H1 (cell line): ENCODE measurements at regions not wholly inside any gene's neighbourhood (a gene's known extent, or its start where the extent isn't known, plus 50 kb on each side); places are given as distances from the start of the nearest gene placed in this dataset.

ENCODE experiments used
- CTCF ChIA-PET: fragments of 300-600 bp; sonication (Branson Sonifier 250); formaldehyde crosslinking; loops from one replicate; lab custom pipeline; 2021; ENCODE audit not compliant: partially characterized antibody; lab: Charles Lee
- POLR2A ChIA-PET: fragments of 300-600 bp; sonication (Branson Sonifier 250); formaldehyde crosslinking; loops from one replicate; lab custom pipeline; 2021; ENCODE audit warnings: inconsistent platforms; ENCODE audit not compliant: partially characterized antibody; lab: Charles Lee
- DNase-seq, 2 experiments: peaks; one replicate each; pipeline versions ENCODE4 v3.0.0 to v3.0.0-alpha.2; 2010 to 2022; ENCODE audit warnings: low spot score in 2 of 2, low read depth in 1 of 2, mixed read lengths in 1 of 2
- FAIRE-seq: peaks from 2 replicates; lab custom pipeline; 2011; peaks lifted over from hg19 to GRCh38; lab: Jason Lieb, UNC
- H2AFZ ChIP-seq: 2 replicates; pipeline ENCODE4 v1.8.1; 2012; ENCODE audit warnings: low read length, inconsistent platforms
- H2AK5ac ChIP-seq: 2 replicates; pipeline ENCODE4 v1.6.1; 2013; ENCODE audit warnings: low read depth, low read length
- H2BK120ac ChIP-seq: replicated peaks from 2 replicates; pipeline ENCODE3; 2013; ENCODE audit warnings: low read depth, low read length, inconsistent platforms
- H2BK12ac ChIP-seq: 2 replicates; pipeline ENCODE4 v1.6.1; 2013; ENCODE audit warnings: low read depth, low read length
- H2BK15ac ChIP-seq: 2 replicates; pipeline ENCODE4 v1.6.1; 2013; ENCODE audit warnings: low read length
- H2BK20ac ChIP-seq: 2 replicates; pipeline ENCODE4 v1.6.1; 2013; ENCODE audit warnings: low read length
- H2BK5ac ChIP-seq: 2 replicates; pipeline ENCODE4 v1.6.1; 2013; ENCODE audit warnings: low read depth, low read length
- H3K14ac ChIP-seq: 2 replicates; pipeline ENCODE4 v1.6.1; 2013; ENCODE audit warnings: inconsistent platforms; ENCODE audit not compliant: insufficient read length
- H3K18ac ChIP-seq: 2 replicates; pipeline ENCODE4 v1.6.1; 2013; ENCODE audit warnings: low read length; ENCODE audit errors: extremely low read depth
- H3K23ac ChIP-seq: 2 replicates; pipeline ENCODE4 v1.6.1; 2013; ENCODE audit warnings: inconsistent platforms; ENCODE audit not compliant: insufficient read length
- H3K23me2 ChIP-seq: 2 replicates; pipeline ENCODE4 v1.6.1; 2013; ENCODE audit warnings: low read depth, low read length
- H3K27ac ChIP-seq: 2 replicates; pipeline ENCODE4 v1.6.1; 2011; ENCODE audit warnings: low read depth, low read length, inconsistent platforms
- H3K27me3 ChIP-seq, 4 experiments: replicated peaks in 1 of 4; 1 replicate in 1 of 4; 2 replicates in 3 of 4; pipeline versions ENCODE4 v1.6.1 to v1.8.1; 2011 to 2013; ENCODE audit warnings: low read length in 3 of 4, mild to moderate bottlenecking in 3 of 4, inconsistent platforms in 2 of 4, mixed read lengths in 2 of 4, moderate library complexity in 1 of 4; ENCODE audit not compliant: control insufficient read depth in 3 of 4, insufficient read depth in 3 of 4; ENCODE audit errors: extremely low read depth in 1 of 4
- H3K36me3 ChIP-seq, 4 experiments: 2 replicates each; pipeline versions ENCODE4 v1.6.1 to v1.8.1; 2011 to 2013; ENCODE audit warnings: mild to moderate bottlenecking in 4 of 4, low read length in 3 of 4, moderate library complexity in 2 of 4, control low read depth in 1 of 4, inconsistent platforms in 1 of 4; ENCODE audit not compliant: insufficient read depth in 4 of 4, control insufficient read depth in 2 of 4
- H3K4ac ChIP-seq: replicated peaks from 2 replicates; pipeline ENCODE3; 2013; ENCODE audit warnings: low read length, low read depth, mixed read lengths, inconsistent platforms; ENCODE audit not compliant: insufficient read length
- H3K4me1 ChIP-seq, 4 experiments: replicated peaks in 1 of 4; 1 replicate in 1 of 4; 2 replicates in 3 of 4; pipeline versions ENCODE4 v1.6.1 to v1.8.1; 2011 to 2013; ENCODE audit warnings: low read length in 3 of 4, inconsistent platforms in 2 of 4, mixed read lengths in 1 of 4; ENCODE audit not compliant: insufficient read depth in 4 of 4, control insufficient read depth in 3 of 4
- H3K4me2 ChIP-seq, 2 experiments: 2 replicates each; pipeline versions ENCODE4 v1.6.1 to v1.8.1; 2011 to 2013; ENCODE audit warnings: low read depth in 2 of 2, low read length in 2 of 2, control low read depth in 1 of 2, inconsistent platforms in 1 of 2, mild to moderate bottlenecking in 1 of 2; ENCODE audit not compliant: insufficient read depth in 1 of 2
- H3K4me3 ChIP-seq, 4 experiments: fragments of 200-600, 300-600 bp in 1 of 4; sonication (generic), shearing (Covaris generic), sonication (Bioruptor Twin) in 1 of 4; 2 replicates each; pipeline versions ENCODE4 v1.5.1 to v1.8.1; 2011 to 2016; ENCODE audit warnings: low read length in 4 of 4, low read depth in 3 of 4, control low read depth in 2 of 4, inconsistent platforms in 2 of 4, mild to moderate bottlenecking in 2 of 4, mixed read lengths in 1 of 4, moderate library complexity in 1 of 4; ENCODE audit not compliant: insufficient read depth in 2 of 4; ENCODE audit errors: extremely low read depth in 1 of 4
- H3K56ac ChIP-seq: replicated peaks from 2 replicates; pipeline ENCODE3; 2013; ENCODE audit warnings: low read depth, mild to moderate bottlenecking, mixed read lengths, low read length, inconsistent platforms; ENCODE audit not compliant: insufficient read length
- H3K79me1 ChIP-seq: 2 replicates; pipeline ENCODE4 v1.6.1; 2013; ENCODE audit warnings: low read depth, low read length, control low read depth
- H3K79me2 ChIP-seq, 2 experiments: 2 replicates each; pipeline versions ENCODE4 v1.6.1 to v1.8.1; 2012 to 2013; ENCODE audit warnings: low read length in 2 of 2, mild to moderate bottlenecking in 2 of 2, inconsistent platforms in 1 of 2; ENCODE audit not compliant: insufficient read depth in 2 of 2, control insufficient read depth in 1 of 2
- H3K9ac ChIP-seq, 4 experiments: replicated peaks in 1 of 4; 1 replicate in 1 of 4; 2 replicates in 3 of 4; pipeline versions ENCODE4 v1.6.1 to v1.8.1; 2011 to 2013; ENCODE audit warnings: low read depth in 3 of 4, low read length in 3 of 4, control low read depth in 2 of 4, mild to moderate bottlenecking in 2 of 4, moderate library complexity in 2 of 4, inconsistent platforms in 1 of 4; ENCODE audit errors: extremely low read depth in 1 of 4
- H3K9me3 ChIP-seq, 2 experiments: 2 replicates each; pipeline versions ENCODE4 v1.6.1 to v1.8.1; 2012 to 2013; ENCODE audit warnings: mild to moderate bottlenecking in 2 of 2, moderate library complexity in 2 of 2, control low read depth in 1 of 2, inconsistent platforms in 1 of 2, low read depth in 1 of 2, low read length in 1 of 2, mixed read lengths in 1 of 2; ENCODE audit not compliant: insufficient read depth in 2 of 2
- H4K20me1 ChIP-seq, 2 experiments: replicated peaks in 1 of 2; 2 replicates each; pipeline versions ENCODE3 to v1.8.1; 2011 to 2013; ENCODE audit warnings: inconsistent platforms in 2 of 2, low read length in 2 of 2, mild to moderate bottlenecking in 1 of 2; ENCODE audit not compliant: insufficient read depth in 2 of 2, control insufficient read depth in 1 of 2
- H4K5ac ChIP-seq: 2 replicates; pipeline ENCODE4 v1.6.1; 2013; ENCODE audit warnings: low read length, low read depth, mixed read lengths, inconsistent platforms; ENCODE audit not compliant: insufficient read length
- H4K8ac ChIP-seq: 2 replicates; pipeline ENCODE4 v1.8.0; 2013; ENCODE audit warnings: mild to moderate bottlenecking, moderate library complexity, low read length, inconsistent platforms; ENCODE audit not compliant: insufficient read depth; ENCODE audit errors: extremely low read depth
- H4K91ac ChIP-seq: replicated peaks from 2 replicates; pipeline ENCODE3; 2013; ENCODE audit warnings: low read length, mixed read lengths, inconsistent platforms; ENCODE audit not compliant: insufficient read length
- BCL11A ChIP-seq, 2 experiments: IDR thresholded peaks; one replicate each; pipeline ENCODE4 v1.6.1; 2011; ENCODE audit warnings: low read depth in 2 of 2, low read length in 2 of 2, mild to moderate bottlenecking in 2 of 2
- CBX8 ChIP-seq: fragments of 300-800, 300-1000 bp; sonication (generic); IDR thresholded peaks from 2 replicates; pipeline ENCODE4 v1.7.1; 2016; ENCODE audit warnings: low read depth, low read length, borderline replicate concordance
- CEBPB ChIP-seq: IDR thresholded peaks from 2 replicates; pipeline ENCODE4 v1.6.1; 2012; ENCODE audit warnings: low read depth, low read length
- E2F6 ChIP-seq: IDR thresholded peaks from 2 replicates; pipeline ENCODE4 v1.6.1; 2012; ENCODE audit warnings: inconsistent platforms
- EP300 ChIP-seq, 2 experiments: IDR thresholded peaks; 1 replicate in 1 of 2; 2 replicates in 1 of 2; pipeline ENCODE4 v1.6.1; 2011 to 2012; ENCODE audit warnings: low read depth in 2 of 2, low read length in 2 of 2, mild to moderate bottlenecking in 2 of 2, borderline replicate concordance in 1 of 2, inconsistent platforms in 1 of 2, moderate library complexity in 1 of 2
- FOSL1 ChIP-seq: IDR thresholded peaks from 2 replicates; pipeline ENCODE4 v1.6.1; 2011; ENCODE audit warnings: mild to moderate bottlenecking, low read depth, low read length, moderate library complexity; ENCODE audit not compliant: insufficient read depth
- HDAC6 ChIP-seq: IDR thresholded peaks from one replicate; pipeline ENCODE4 v1.7.1; 2012; ENCODE audit warnings: low read depth, mild to moderate bottlenecking, inconsistent platforms, low read length, moderate library complexity
- POLR2AphosphoS5 ChIP-seq: IDR thresholded peaks from 2 replicates; pipeline ENCODE4 v1.6.1; 2011; ENCODE audit warnings: low read depth, low read length
- SIN3A ChIP-seq, 2 experiments: IDR thresholded peaks in 1 of 2; conservative IDR thresholded peaks in 1 of 2; 2 replicates each; pipeline ENCODE4 v1.6.1; 2011 to 2012; ENCODE audit warnings: low read length in 2 of 2, improper control_type of control experiment in 1 of 2, low read depth in 1 of 2, mild to moderate bottlenecking in 1 of 2
- SIRT6 ChIP-seq: IDR thresholded peaks from one replicate; pipeline ENCODE4 v1.7.1; 2012; ENCODE audit warnings: low read length, inconsistent platforms
- TAF7 ChIP-seq: optimal IDR thresholded peaks from 2 replicates; pipeline ENCODE3; 2011; ENCODE audit warnings: low read depth, mild to moderate bottlenecking, inconsistent platforms, low read length, moderate library complexity, borderline replicate concordance
- WGBS, 2 experiments: shearing (Covaris generic) in 1 of 2; methylation state at CpG; one replicate each; pipeline versions ENCODE4 v1.1.6 to v1.1.7; 2013 to 2015; ENCODE audit warnings: low lambda C conversion rate in 2 of 2, mixed read lengths in 2 of 2, inconsistent platforms in 1 of 2, low coverage in 1 of 2, missing lambda C conversion rate in 1 of 2; ENCODE audit not compliant: insufficient replicate concordance in 2 of 2, insufficient coverage in 1 of 2, insufficient read length in 1 of 2; ENCODE audit errors: extremely low coverage in 1 of 2, missing lambda C conversion rate in 1 of 2; 5-methylcytosine and 5-hydroxymethylcytosine counted together
- TF ChIP-seq, protein P1 (sequence below): IDR thresholded peaks from 2 replicates; pipeline ENCODE4 v1.6.1; 2012; ENCODE audit warnings: low read length, inconsistent platforms

- no peak overlapping the region for H3K9ac ChIP-seq
- no peaks in the 10 kb centered on the region for H3K27me3 ChIP-seq
- peaks cover 0 to 3% (median 0%) of the 10 kb centered on the region in 4 experiments; a peak in 1 of 7 replicates for H3K4me1 ChIP-seq
- no peak overlapping the region for H3K56ac ChIP-seq
- no peaks in the 10 kb centered on the region for H3K36me3 ChIP-seq
- no peaks in the 10 kb centered on the region for H3K9me3 ChIP-seq
- H2BK20ac ChIP-seq: no peak overlapping the region
- H3K14ac ChIP-seq: no peak overlapping the region
- H4K20me1 ChIP-seq: no peaks in the 10 kb centered on the region
- no peak overlapping the region for H2AK5ac ChIP-seq
- H3K23ac ChIP-seq: no peak overlapping the region
- H3K79me1 ChIP-seq: no peaks in the 10 kb centered on the region
- no peak overlapping the region for H2BK15ac ChIP-seq
- no peak for DNase-seq
- POLR2A ChIA-PET: no interaction called here
- H3K27ac ChIP-seq: no peak overlapping the region
- CTCF ChIA-PET: interaction anchor here (1.0 kb wide), 1 partner anchor 19 kb away, joined by 3 read pairs; no protein-coding TSS in a partner anchor
- WGBS, 2 experiments: 85% methylated on average over 1 of the region's 1 CpG; no CpG with 5 or more reads in 1 of the 2 experiments
- H3K23me2 ChIP-seq: no peaks in the 10 kb centered on the region
- H3K4me3 ChIP-seq: no peak overlapping the region
- no peak overlapping the region for H4K91ac ChIP-seq
- no peak overlapping the region for H3K4me2 ChIP-seq
- no peak overlapping the region for H4K8ac ChIP-seq
- no peak overlapping the region for H2AFZ ChIP-seq
- FAIRE-seq: no peak
- no peak overlapping the region for H2BK120ac ChIP-seq
- no peak overlapping the region for H2BK12ac ChIP-seq
- H4K5ac ChIP-seq: no peak overlapping the region
- H3K18ac ChIP-seq: no peak overlapping the region
- H3K4ac ChIP-seq: no peak overlapping the region
- no peaks in the 10 kb centered on the region for H3K79me2 ChIP-seq
- no peak overlapping the region for H2BK5ac ChIP-seq
- no peak for TF ChIP-seq SIRT6
- no peak for TF ChIP-seq CEBPB
- no peak for TF ChIP-seq E2F6
- TF ChIP-seq FOSL1: no peak
- TF ChIP-seq HDAC6: no peak
- no peak for TF ChIP-seq TAF7
- TF ChIP-seq BCL11A (IDR thresholded peaks at IDR 0.05; ENCODE audit: low read depth in 2 of 2, low read length in 2 of 2): no peak
- no peak for TF ChIP-seq EP300 (IDR thresholded peaks at IDR 0.05; ENCODE audit: borderline replicate concordance in 1 of 2, low read depth in 2 of 2, low read length in 2 of 2)
- TF ChIP-seq CBX8: no peak
- TF ChIP-seq SIN3A (conservative IDR thresholded peaks at IDR 0.05 in 1 of 2, IDR thresholded peaks at IDR 0.05 in 1 of 2; ENCODE audit: low read depth in 1 of 2, low read length in 2 of 2): no peak
- TF ChIP-seq, protein P1, sequence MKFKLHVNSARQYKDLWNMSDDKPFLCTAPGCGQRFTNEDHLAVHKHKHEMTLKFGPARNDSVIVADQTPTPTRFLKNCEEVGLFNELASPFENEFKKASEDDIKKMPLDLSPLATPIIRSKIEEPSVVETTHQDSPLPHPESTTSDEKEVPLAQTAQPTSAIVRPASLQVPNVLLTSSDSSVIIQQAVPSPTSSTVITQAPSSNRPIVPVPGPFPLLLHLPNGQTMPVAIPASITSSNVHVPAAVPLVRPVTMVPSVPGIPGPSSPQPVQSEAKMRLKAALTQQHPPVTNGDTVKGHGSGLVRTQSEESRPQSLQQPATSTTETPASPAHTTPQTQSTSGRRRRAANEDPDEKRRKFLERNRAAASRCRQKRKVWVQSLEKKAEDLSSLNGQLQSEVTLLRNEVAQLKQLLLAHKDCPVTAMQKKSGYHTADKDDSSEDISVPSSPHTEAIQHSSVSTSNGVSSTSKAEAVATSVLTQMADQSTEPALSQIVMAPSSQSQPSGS: no peak
- TF ChIP-seq POLR2AphosphoS5: no peak
Measured at GRCh38 chr3:182370949-182371348, 422.4 kb upstream of the ATP11B start.
